GM20000 (cell line): ENCODE measurements at regions not wholly inside any gene's neighbourhood (a gene's known extent, or its start where the extent isn't known, plus 50 kb on each side); places are given as distances from the start of the nearest gene placed in this dataset.
"Not testable (repeated sequence)": the region's sequence is repeated elsewhere in the genome, so short reads cannot be mapped to it uniquely, and the experiment has no call there.

Experiments
- DNase-seq: peaks from one replicate; pipeline ENCODE4 v3.0.0; 2012; ENCODE audit warnings: low spot score
- CTCF ChIP-seq: IDR thresholded peaks from 2 replicates; pipeline ENCODE4 v1.5.1; 2012; ENCODE audit warnings: mild to moderate bottlenecking, control low read depth; ENCODE audit errors: extremely low read depth, missing control alignments

- DNase-seq: not testable (repeated sequence)
These were observed 61.7 kb downstream of the DMRTA1 start for GRCh38 chr9:22508354-22508753.

GRCh38 chr9:22508790-22509189, 62.2 kb downstream of the DMRTA1 start:
- DNase-seq: no peak
- no peak for TF ChIP-seq CTCF

GRCh38 chr9:22512495-22512894, 65.9 kb downstream of the DMRTA1 start:
- DNase-seq: no peak
- TF ChIP-seq CTCF: no peak

GRCh38 chr9:22514871-22515270, 68.2 kb downstream of the DMRTA1 start:
- DNase-seq: no peak
- no peak for TF ChIP-seq CTCF

GRCh38 chr9:22522206-22522740, 75.6 kb downstream of the DMRTA1 start:
- DNase-seq: no peak
- no peak for TF ChIP-seq CTCF

GRCh38 chr9:22528485-22528884, 81.9 kb downstream of the DMRTA1 start:
- DNase-seq: no peak
- TF ChIP-seq CTCF: no peak

GRCh38 chr9:22529426-22530199, 83.0 kb downstream of the DMRTA1 start:
- DNase-seq: no peak
- TF ChIP-seq CTCF: no peak

- no peak for DNase-seq
- no peak for TF ChIP-seq CTCF
These were observed 89.2 kb downstream of the DMRTA1 start for GRCh38 chr9:22535780-22536179.
